Fibroblast of mammary gland (primary cell): ENCODE measurements at regions not wholly inside any gene's neighbourhood (a gene's known extent, or its start where the extent isn't known, plus 50 kb on each side); places are given as distances from the start of the nearest gene placed in this dataset.
"Not testable (repeated sequence)": the region's sequence is repeated elsewhere in the genome, so short reads cannot be mapped to it uniquely, and the experiment has no call there.

ENCODE experiments used
- DNase-seq: peaks from one replicate; pipeline ENCODE4 v3.0.0-alpha.2; 2010; ENCODE audit warnings: low read depth
- H3K4me3 ChIP-seq: 2 replicates; pipeline ENCODE4 v1.5.1; 2011; ENCODE audit warnings: low read depth, mild to moderate bottlenecking, low read length, moderate library complexity; ENCODE audit not compliant: control insufficient read depth
- TF ChIP-seq, protein P1 (sequence below): conservative IDR thresholded peaks from 2 replicates; pipeline ENCODE4 v1.5.1; 2011; ENCODE audit warnings: low read depth, low read length, inconsistent platforms; ENCODE audit not compliant: control insufficient read depth, insufficient read depth

DNA sequence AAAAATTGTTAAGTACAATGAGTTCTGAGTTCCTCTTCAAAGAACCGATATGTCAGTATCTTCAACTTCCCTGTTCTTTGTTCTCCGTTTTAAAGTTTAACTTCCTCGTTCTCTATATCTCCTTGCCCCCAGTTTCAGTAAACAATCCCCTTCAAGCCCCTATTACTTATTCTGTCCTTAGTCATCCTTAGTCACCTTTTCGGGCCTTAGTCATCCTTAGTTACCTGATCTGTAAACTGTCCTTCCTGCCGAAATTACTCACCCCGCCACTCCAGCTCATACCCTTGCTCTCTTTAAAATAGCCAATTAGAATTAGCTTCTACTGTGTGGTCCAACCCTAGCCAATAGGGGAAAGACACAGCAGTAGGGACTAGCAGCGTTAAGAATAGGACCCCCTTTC is 1165.6 kb downstream of the NSUN3 start:
- H3K4me3 ChIP-seq = no peak overlapping the region
- DNase-seq = no peak
- TF ChIP-seq, protein P1, sequence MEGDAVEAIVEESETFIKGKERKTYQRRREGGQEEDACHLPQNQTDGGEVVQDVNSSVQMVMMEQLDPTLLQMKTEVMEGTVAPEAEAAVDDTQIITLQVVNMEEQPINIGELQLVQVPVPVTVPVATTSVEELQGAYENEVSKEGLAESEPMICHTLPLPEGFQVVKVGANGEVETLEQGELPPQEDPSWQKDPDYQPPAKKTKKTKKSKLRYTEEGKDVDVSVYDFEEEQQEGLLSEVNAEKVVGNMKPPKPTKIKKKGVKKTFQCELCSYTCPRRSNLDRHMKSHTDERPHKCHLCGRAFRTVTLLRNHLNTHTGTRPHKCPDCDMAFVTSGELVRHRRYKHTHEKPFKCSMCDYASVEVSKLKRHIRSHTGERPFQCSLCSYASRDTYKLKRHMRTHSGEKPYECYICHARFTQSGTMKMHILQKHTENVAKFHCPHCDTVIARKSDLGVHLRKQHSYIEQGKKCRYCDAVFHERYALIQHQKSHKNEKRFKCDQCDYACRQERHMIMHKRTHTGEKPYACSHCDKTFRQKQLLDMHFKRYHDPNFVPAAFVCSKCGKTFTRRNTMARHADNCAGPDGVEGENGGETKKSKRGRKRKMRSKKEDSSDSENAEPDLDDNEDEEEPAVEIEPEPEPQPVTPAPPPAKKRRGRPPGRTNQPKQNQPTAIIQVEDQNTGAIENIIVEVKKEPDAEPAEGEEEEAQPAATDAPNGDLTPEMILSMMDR = no peak

DNA sequence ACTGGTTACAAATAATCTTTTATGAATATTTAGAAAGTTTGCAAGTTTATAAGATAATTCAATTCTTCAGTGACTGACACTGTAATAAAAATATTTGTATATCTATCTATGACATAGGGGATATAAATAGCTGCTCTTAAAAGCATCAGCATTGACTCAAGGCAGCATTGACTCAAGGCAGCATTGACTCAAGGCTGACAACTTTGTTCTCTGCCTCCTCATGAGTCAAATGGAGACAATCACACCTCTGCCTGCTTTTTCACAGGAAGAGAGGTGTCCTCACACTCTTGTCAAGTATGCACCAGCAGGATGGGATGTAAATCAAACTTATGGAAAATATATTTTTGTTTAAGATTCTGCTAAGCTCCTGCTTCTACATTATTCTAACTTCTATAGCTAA is 1173.1 kb downstream of the NSUN3 start:
- TF ChIP-seq, protein P1 = no peak
- no peak overlapping the region for H3K4me3 ChIP-seq
- no peak for DNase-seq

DNA sequence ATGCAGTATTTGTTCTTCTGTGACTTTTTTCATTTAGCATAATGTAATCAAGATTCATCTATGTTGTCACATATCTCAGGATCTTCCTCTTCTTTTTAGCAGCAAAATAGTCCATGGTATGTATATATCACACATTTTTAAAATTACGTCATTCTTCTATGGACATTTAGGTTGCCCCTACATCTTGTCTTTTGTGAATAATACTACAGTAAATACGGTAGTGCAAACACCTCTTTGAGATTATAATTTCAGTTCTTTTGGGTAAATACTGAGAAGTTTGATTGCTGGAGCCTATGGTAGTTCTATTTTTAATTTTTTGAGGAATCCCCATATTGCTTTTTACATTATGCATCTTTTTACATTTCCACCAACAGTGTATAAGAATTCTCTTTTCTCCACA is 1174.9 kb downstream of the NSUN3 start:
- H3K4me3 ChIP-seq = no peak overlapping the region
- DNase-seq = no peak
- TF ChIP-seq, protein P1 = no peak

DNA sequence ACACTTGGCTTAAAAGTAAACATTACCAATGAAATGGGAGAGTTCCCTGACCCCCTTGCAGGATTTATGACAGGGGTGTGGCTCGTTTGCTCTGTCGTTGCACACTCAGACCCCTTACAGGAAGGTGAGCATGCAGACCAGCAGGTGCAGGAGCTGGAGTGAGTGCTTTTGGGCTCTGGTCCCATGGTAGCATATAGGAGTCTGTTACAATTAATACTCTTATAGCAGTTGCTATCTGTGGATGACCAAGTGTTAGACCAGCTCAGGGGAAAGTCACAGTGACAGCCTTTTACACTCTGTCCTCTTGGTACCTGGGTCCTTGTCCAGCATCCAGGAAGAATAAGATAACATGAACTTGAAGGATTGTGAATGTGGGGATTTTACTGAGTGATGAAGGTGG is 1177.5 kb downstream of the NSUN3 start:
- TF ChIP-seq, protein P1 = no peak
- no peak for DNase-seq
- H3K4me3 ChIP-seq = no peak overlapping the region

DNA sequence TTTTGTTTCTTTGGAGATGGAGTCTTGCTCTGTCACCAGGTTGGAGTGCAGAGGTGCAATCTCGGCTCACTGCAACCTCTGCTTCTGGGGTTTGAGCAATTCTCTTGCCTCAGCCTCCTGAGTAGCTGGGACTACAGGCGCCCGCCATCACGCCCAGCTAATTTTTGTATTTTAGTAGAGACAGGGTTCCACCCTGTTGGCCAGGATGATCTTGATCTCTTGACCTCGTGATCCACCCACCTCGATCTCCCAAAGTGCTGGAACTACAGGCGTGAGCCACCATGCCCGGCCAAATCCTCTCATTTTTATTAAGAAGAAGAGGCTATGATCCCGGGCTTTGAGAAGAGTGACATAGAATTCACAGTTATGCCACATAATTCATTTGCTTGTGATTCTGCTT is 1178.4 kb downstream of the NSUN3 start:
- H3K4me3 ChIP-seq, DNase-seq: not testable (repeated sequence)

DNA sequence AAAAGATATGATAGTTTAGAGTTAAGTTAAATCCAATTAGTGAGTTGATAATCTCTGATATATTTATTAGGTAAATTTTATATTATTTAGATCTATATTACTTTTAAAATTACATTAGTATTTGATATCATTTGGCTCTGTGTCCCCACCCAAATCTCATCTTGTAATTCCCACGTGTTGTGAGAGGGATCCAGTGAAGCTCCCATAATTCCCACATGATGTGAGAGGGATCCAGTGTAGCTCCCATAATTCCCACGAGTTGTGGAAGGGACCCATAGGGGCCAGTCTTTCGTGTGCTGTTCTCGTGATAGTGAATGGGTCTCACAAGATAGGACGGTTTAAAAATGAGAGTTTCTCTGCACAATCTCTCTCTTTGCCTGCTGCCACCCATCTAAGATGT is 1183.6 kb downstream of the NSUN3 start:
- TF ChIP-seq, protein P1 = no peak
- no peak for DNase-seq
- H3K4me3 ChIP-seq = no peak overlapping the region

DNA sequence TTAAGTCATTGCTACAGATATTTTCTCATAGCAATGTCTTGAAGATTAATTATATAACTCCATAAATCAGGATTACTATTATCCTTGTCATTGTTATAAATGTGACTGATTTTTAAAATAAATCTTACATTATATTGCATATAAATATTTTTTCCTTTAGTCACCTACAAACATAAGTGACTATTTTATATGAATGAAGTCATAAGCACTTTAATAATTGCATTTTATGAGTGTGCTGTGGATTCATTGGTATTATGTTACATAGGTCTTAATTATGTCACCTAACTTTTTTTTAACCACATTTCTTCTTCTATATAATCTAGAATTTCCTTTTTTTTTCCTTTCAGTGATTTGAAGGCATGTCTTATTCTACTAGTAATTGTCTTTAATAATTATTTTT is 1191.2 kb downstream of the NSUN3 start:
- H3K4me3 ChIP-seq = no peak overlapping the region
- DNase-seq = no peak
- TF ChIP-seq, protein P1 = no peak
